ENCODE measurements at regions not wholly inside any gene's neighbourhood (a gene's known extent, or its start where the extent isn't known, plus 50 kb on each side); places are given as distances from the start of the nearest gene placed in this dataset.

GRCh38 chr16:7158481-7158880 lies 174.2 kb upstream of the RBFOX1 start:
- TF ChIP-seq YY1 (IDR thresholded peaks at IDR 0.05; ENCODE audit: insufficient read depth, insufficient read length) (no peak), ZNF274 (IDR thresholded peaks at IDR 0.05; ENCODE audit: low read depth, low read length) (no peak)
